ENCODE measurements at regions not wholly inside any gene's neighbourhood (a gene's known extent, or its start where the extent isn't known, plus 50 kb on each side); places are given as distances from the start of the nearest gene placed in this dataset.

GRCh38 chr13:100989392-100989791, 314.8 kb upstream of the TMTC4 start:
- H4K20me1 ChIP-seq (replicated peaks; ENCODE audit: insufficient read depth): no peaks in the 10 kb centered on the region
- H3K9me2 ChIP-seq (ENCODE audit: insufficient read depth): no peaks in the 10 kb centered on the region
- peaks cover 18% of the 10 kb centered on the region for H3K4me1 ChIP-seq (ENCODE audit: insufficient read depth)
- H3K27ac ChIP-seq (ENCODE audit: low read depth): no peak overlapping the region
- peaks cover 17% of the 10 kb centered on the region for H3K4me1 Mint-ChIP-seq
- peaks cover 6% of the 10 kb centered on the region for H3K27me3 Mint-ChIP-seq (ENCODE audit: insufficient read depth, low read depth, poor library complexity)
- H3K27me3 ChIP-seq (ENCODE audit: insufficient read depth): no peaks in the 10 kb centered on the region
- no peak overlapping the region for H3K4me2 ChIP-seq
- no peak overlapping the region for H3K4me3 ChIP-seq
- no peak overlapping the region for H3K27ac Mint-ChIP-seq
- H3K9me3 Mint-ChIP-seq: peaks cover 25% of the 10 kb centered on the region
- no peak overlapping the region for H3K4me3 Mint-ChIP-seq
- TF ChIP-seq REST (IDR thresholded peaks at IDR 0.05; ENCODE audit: unreplicated experiment) (no peak), ETS1 (IDR thresholded peaks at IDR 0.05) (no peak), CTCF (conservative IDR thresholded peaks at IDR 0.05; ENCODE audit: low read depth in 2 of 2) (no peak), STAT1 (IDR thresholded peaks at IDR 0.05; ENCODE audit: unreplicated experiment) (no peak), ZNF462 (CRISPR knock-in tag; IDR thresholded peaks at IDR 0.05) (no peak), ZNF331 (CRISPR knock-in tag; IDR thresholded peaks at IDR 0.05; ENCODE audit: low read depth) (no peak), EZH2phosphoT487 (IDR thresholded peaks at IDR 0.05; ENCODE audit: unreplicated experiment) (no peak), JUNB (IDR thresholded peaks at IDR 0.05; ENCODE audit: unreplicated experiment) (no peak), EZH2 (IDR thresholded peaks at IDR 0.05; ENCODE audit: low read depth, unreplicated experiment) (no peak), NANOG (IDR thresholded peaks at IDR 0.05; ENCODE audit: borderline replicate concordance) (no peak), POLR2AphosphoS5 (IDR thresholded peaks at IDR 0.05; ENCODE audit: low read depth) (no peak), CREB1 (CRISPR knock-in tag; IDR thresholded peaks at IDR 0.05; ENCODE audit: low read depth) (no peak), ZNF114 (CRISPR knock-in tag; IDR thresholded peaks at IDR 0.05) (no peak)
- no peak for DNase-seq (ENCODE audit: low spot score)
- no peaks in the 10 kb centered on the region; the same call in 1 of the 2 replicates for H3F3A ChIP-seq (replicated peaks; ENCODE audit: low read depth)
- H3K36me3 ChIP-seq (ENCODE audit: insufficient read depth): no peaks in the 10 kb centered on the region
- no peak overlapping the region for H2AFZ ChIP-seq
- no peaks in the 10 kb centered on the region for H3K79me2 ChIP-seq (replicated peaks; ENCODE audit: insufficient read depth)
- ATAC-seq: no peak
- peaks cover 21% of the 10 kb centered on the region for H3K36me3 Mint-ChIP-seq (ENCODE audit: low read depth)

Data from GM23338 (cell line).